ENCODE measurements at regions not wholly inside any gene's neighbourhood (a gene's known extent, or its start where the extent isn't known, plus 50 kb on each side); places are given as distances from the start of the nearest gene placed in this dataset.

DNA sequence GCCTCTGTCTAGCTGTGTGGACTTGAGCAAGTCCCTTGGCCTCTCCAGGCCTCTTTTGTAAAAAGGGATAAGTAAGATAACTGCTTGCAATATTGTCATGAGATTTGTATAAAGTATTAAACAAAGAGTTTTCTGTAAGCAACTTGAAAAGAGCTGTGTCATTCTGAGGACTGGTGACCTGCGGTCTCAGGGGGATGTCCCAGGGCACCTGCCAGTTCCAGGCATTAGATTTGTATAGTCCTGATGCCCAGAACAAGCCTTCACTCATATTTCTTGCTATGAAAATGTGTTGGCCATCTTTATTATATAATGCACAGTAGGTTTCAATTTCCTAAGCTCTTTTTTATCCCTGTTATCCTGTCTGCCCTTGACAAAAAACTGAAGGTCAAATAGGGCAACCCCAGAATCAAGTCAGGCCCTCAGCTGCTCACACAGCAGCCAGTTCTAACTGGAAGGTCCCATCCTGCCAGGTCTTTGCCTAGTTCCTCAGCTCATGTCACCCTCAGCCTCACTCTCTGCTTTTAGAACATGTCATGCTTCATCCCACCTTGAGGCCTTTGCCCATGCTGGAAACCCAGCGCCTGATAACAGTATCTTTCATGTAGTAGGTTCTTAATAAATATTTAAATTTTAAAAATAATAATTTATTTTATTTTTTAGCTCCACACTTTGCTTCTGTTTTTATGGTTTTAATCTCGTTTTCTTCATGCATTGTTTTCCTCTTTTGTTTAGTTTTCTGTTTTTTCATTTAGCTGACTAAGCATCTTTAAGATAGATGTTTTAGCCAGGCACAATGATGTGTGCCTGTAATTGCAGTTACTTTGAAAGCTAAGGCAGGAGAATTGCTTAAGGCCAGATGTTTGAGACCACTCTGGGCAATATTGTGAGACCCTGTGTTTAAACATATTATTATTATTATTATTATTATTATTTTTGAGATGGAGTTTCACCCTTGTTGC, 87.5 kb upstream of the ZNF92 start:
- TF ChIP-seq CTCF (IDR thresholded peaks at IDR 0.05) (no peak), EZH2 (IDR thresholded peaks at IDR 0.05; ENCODE audit: borderline replicate concordance, insufficient read depth, low read depth, low read length, poor library complexity, severe bottlenecking) (no peak)

Data from B cell (primary cell).